ENCODE measurements at regions not wholly inside any gene's neighbourhood (a gene's known extent, or its start where the extent isn't known, plus 50 kb on each side); places are given as distances from the start of the nearest gene placed in this dataset.

- Histone ChIP-seq H3K9me1 (ENCODE audit: control insufficient read depth, extremely low read depth, insufficient read depth, low read length) (no peaks in the 10 kb centered on the region), H3K9ac (ENCODE audit: control insufficient read depth, extremely low read depth, insufficient read depth, low read length) (no peak overlapping the region), H3K27me3 (ENCODE audit: control insufficient read depth, extremely low read depth, insufficient read depth, low read length) (no peaks in the 10 kb centered on the region), H3K4me1 (ENCODE audit: control insufficient read depth, extremely low read depth, insufficient read depth, low read length) (no peaks in the 10 kb centered on the region), H3K4me2 (ENCODE audit: control insufficient read depth, extremely low read depth, insufficient read depth, low read depth, low read length) (no peak overlapping the region), H3K9me3 (ENCODE audit: control insufficient read depth, low read depth, low read length) (no peaks in the 10 kb centered on the region), H3K4me3 (ENCODE audit: control insufficient read depth in 2 of 3, extremely low read depth in 1 of 3, insufficient read depth in 2 of 3, low read depth in 1 of 3, low read length in 3 of 3) (no peak overlapping the region), H3K27ac (ENCODE audit: control insufficient read depth, insufficient read depth, low read length) (no peak overlapping the region), H2AFZ (ENCODE audit: control insufficient read depth, low read length) (no peak overlapping the region), H3K36me3 (ENCODE audit: control insufficient read depth in 2 of 2, extremely low read depth in 1 of 2, insufficient read depth in 2 of 2, low read length in 2 of 2) (no peaks in the 10 kb centered on the region), H3K79me2 (ENCODE audit: control insufficient read depth, insufficient read depth, low read length) (no peaks in the 10 kb centered on the region), H4K20me1 (ENCODE audit: control insufficient read depth, extremely low read depth, insufficient read depth, low read length) (no peaks in the 10 kb centered on the region)
- FAIRE-seq (no peak), DNase-seq (ENCODE audit: low read depth, low spot score) (no peak)
- no peak for TF ChIP-seq CTCF (optimal IDR thresholded peaks at IDR 0.05 in 1 of 3, IDR thresholded peaks at IDR 0.05 in 1 of 3, conservative IDR thresholded peaks at IDR 0.05 in 1 of 3; ENCODE audit: extremely low read depth in 1 of 3, insufficient read depth in 2 of 3, low read length in 3 of 3)
- TF ChIP-seq EZH2 (IDR thresholded peaks at IDR 0.05; ENCODE audit: low read length): no peak
- dilution Hi-C loops (cut with MboI; ENCODE audit: extremely low pct_ligation_motif_present, low sequenced_read_pairs): loop anchor here (25.0 kb wide), 1 partner anchor 145 kb away; no protein-coding TSS in a partner anchor
Measured at GRCh38 chr5:39532511-39532910, 107.7 kb upstream of the DAB2 start.

GRCh38 chr5:39531306-39531705 lies 106.5 kb upstream of the DAB2 start:
- TF ChIP-seq EZH2 (IDR thresholded peaks at IDR 0.05; ENCODE audit: low read length) (no peak), CTCF (optimal IDR thresholded peaks at IDR 0.05 in 1 of 3, IDR thresholded peaks at IDR 0.05 in 1 of 3, conservative IDR thresholded peaks at IDR 0.05 in 1 of 3; ENCODE audit: extremely low read depth in 1 of 3, insufficient read depth in 2 of 3, low read length in 3 of 3) (no peak)
- DNase-seq (ENCODE audit: low read depth, low spot score) (no peak), FAIRE-seq (no peak)
- H3K4me1 ChIP-seq (ENCODE audit: control insufficient read depth, extremely low read depth, insufficient read depth, low read length): no peaks in the 10 kb centered on the region
- H3K79me2 ChIP-seq (ENCODE audit: control insufficient read depth, insufficient read depth, low read length): no peaks in the 10 kb centered on the region
- H3K9me1 ChIP-seq (ENCODE audit: control insufficient read depth, extremely low read depth, insufficient read depth, low read length): no peaks in the 10 kb centered on the region
- no peaks in the 10 kb centered on the region for H3K36me3 ChIP-seq (ENCODE audit: control insufficient read depth in 2 of 2, extremely low read depth in 1 of 2, insufficient read depth in 2 of 2, low read length in 2 of 2)
- H3K27ac ChIP-seq (ENCODE audit: control insufficient read depth, insufficient read depth, low read length): no peak overlapping the region
- H3K4me2 ChIP-seq (ENCODE audit: control insufficient read depth, extremely low read depth, insufficient read depth, low read depth, low read length): no peak overlapping the region
- no peaks in the 10 kb centered on the region for H3K27me3 ChIP-seq (ENCODE audit: control insufficient read depth, extremely low read depth, insufficient read depth, low read length)
- no peaks in the 10 kb centered on the region for H4K20me1 ChIP-seq (ENCODE audit: control insufficient read depth, extremely low read depth, insufficient read depth, low read length)
- H3K4me3 ChIP-seq (ENCODE audit: control insufficient read depth in 2 of 3, extremely low read depth in 1 of 3, insufficient read depth in 2 of 3, low read depth in 1 of 3, low read length in 3 of 3): no peak overlapping the region
- H3K9ac ChIP-seq (ENCODE audit: control insufficient read depth, extremely low read depth, insufficient read depth, low read length): no peak overlapping the region
- no peaks in the 10 kb centered on the region for H3K9me3 ChIP-seq (ENCODE audit: control insufficient read depth, low read depth, low read length)
- no peak overlapping the region for H2AFZ ChIP-seq (ENCODE audit: control insufficient read depth, low read length)
- dilution Hi-C loops (cut with MboI; ENCODE audit: extremely low pct_ligation_motif_present, low sequenced_read_pairs): loop anchor here (25.0 kb wide), 1 partner anchor 144 kb away; no protein-coding TSS in a partner anchor
